Gastroesophageal sphincter (tissue), 4 donors: ENCODE measurements at regions not wholly inside any gene's neighbourhood (a gene's known extent, or its start where the extent isn't known, plus 50 kb on each side); places are given as distances from the start of the nearest gene placed in this dataset.

Experiments
- ATAC-seq: fragments of 150-250 bp; one replicate; pipeline ENCODE4 v1.9.1; 2016; ENCODE audit warnings: mild to moderate bottlenecking, moderate library complexity
- H3K27ac ChIP-seq, 4 donors: fragments of 200-600 bp; sonication (generic) in 3 of 4; 1 replicate in 3 of 4; 2 replicates in 1 of 4; pipeline ENCODE4 v1.5.1; 2016 to 2019
- H3K27me3 ChIP-seq: fragments of 200-600 bp; sonication (generic); one replicate; pipeline ENCODE4 v1.5.1; 2019
- H3K36me3 ChIP-seq, 2 donors: fragments of 200-600 bp; sonication (generic); one replicate each; pipeline ENCODE4 v1.5.1; 2019; ENCODE audit warnings: control low read depth in 1 of 2
- H3K4me1 ChIP-seq, 3 donors: fragments of 200-600 bp; sonication (generic); 1 replicate in 2 of 3; 2 replicates in 1 of 3; pipeline ENCODE4 v1.5.1; 2016 to 2019; ENCODE audit warnings: control low read depth in 2 of 3
- H3K4me3 ChIP-seq, 2 donors: fragments of 200-600 bp; sonication (generic); one replicate each; pipeline ENCODE4 v1.5.1; 2019; ENCODE audit warnings: mild to moderate bottlenecking in 1 of 2, moderate library complexity in 1 of 2
- H3K9me3 ChIP-seq, 3 donors: fragments of 200-600 bp; sonication (generic); one replicate each; pipeline ENCODE4 v1.5.1; 2017 to 2019; ENCODE audit warnings: control low read depth in 2 of 3
- EP300 ChIP-seq: sonication (generic); formaldehyde crosslinking; IDR thresholded peaks from one replicate; pipeline ENCODE4 v1.6.1; 2017; ENCODE audit warnings: antibody characterized with exemption, mild to moderate bottlenecking
- POLR2A ChIP-seq, 2 donors: fragments of 450-650 bp; IDR thresholded peaks; one replicate each; pipeline ENCODE4 v1.6.1; 2017; ENCODE audit warnings: antibody characterized with exemption in 2 of 2, mild to moderate bottlenecking in 2 of 2, moderate library complexity in 1 of 2
- POLR2AphosphoS5 ChIP-seq: sonication (generic); formaldehyde crosslinking; IDR thresholded peaks from one replicate; pipeline ENCODE4 v1.6.1; 2017; ENCODE audit warnings: antibody characterized with exemption
- WGBS, 2 donors: methylation state at CpG; one replicate each; pipeline ENCODE4 v1.1.5; 2018; ENCODE audit warnings: low coverage in 1 of 2; 5-methylcytosine and 5-hydroxymethylcytosine counted together
- TF ChIP-seq, protein P1 (sequence below), 4 experiments: fragments of 200-600 bp in 2 of 4; fragments of 450-650 bp in 2 of 4; sonication (generic) in 1 of 4; IDR thresholded peaks; one replicate each; pipeline ENCODE4 v1.5.1; 2017 to 2019; ENCODE audit warnings: antibody characterized with exemption in 4 of 4, mild to moderate bottlenecking in 2 of 4, moderate library complexity in 2 of 4

GRCh38 chr20:60107621-60108390 is 149.6 kb downstream of the CDH26 start:
- Histone ChIP-seq H3K27ac (no peak overlapping the region), H3K36me3 (no peaks in the 10 kb centered on the region), H3K4me3 (no peak overlapping the region), H3K27me3 (peaks cover 28% of the 10 kb centered on the region), H3K9me3 (no peaks in the 10 kb centered on the region), H3K4me1 (no peaks in the 10 kb centered on the region)
- TF ChIP-seq EP300 (no peak), POLR2AphosphoS5 (no peak), POLR2A (IDR thresholded peaks at IDR 0.05) (no peak)
- TF ChIP-seq, protein P1, sequence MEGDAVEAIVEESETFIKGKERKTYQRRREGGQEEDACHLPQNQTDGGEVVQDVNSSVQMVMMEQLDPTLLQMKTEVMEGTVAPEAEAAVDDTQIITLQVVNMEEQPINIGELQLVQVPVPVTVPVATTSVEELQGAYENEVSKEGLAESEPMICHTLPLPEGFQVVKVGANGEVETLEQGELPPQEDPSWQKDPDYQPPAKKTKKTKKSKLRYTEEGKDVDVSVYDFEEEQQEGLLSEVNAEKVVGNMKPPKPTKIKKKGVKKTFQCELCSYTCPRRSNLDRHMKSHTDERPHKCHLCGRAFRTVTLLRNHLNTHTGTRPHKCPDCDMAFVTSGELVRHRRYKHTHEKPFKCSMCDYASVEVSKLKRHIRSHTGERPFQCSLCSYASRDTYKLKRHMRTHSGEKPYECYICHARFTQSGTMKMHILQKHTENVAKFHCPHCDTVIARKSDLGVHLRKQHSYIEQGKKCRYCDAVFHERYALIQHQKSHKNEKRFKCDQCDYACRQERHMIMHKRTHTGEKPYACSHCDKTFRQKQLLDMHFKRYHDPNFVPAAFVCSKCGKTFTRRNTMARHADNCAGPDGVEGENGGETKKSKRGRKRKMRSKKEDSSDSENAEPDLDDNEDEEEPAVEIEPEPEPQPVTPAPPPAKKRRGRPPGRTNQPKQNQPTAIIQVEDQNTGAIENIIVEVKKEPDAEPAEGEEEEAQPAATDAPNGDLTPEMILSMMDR (IDR thresholded peaks at IDR 0.05): no peak
- ATAC-seq: no peak
- 84 to 100% methylated on average over 2 to 9 of the region's 10 CpGs for WGBS, 2 donors

GRCh38 chr20:60108397-60108796 is 150.2 kb downstream of the CDH26 start:
- 62 to 80% methylated on average over 5 of the region's 5 CpGs for WGBS, 2 donors
- no peaks in the 10 kb centered on the region for H3K4me1 ChIP-seq
- no peaks in the 10 kb centered on the region for H3K9me3 ChIP-seq
- H3K4me3 ChIP-seq: no peak overlapping the region
- H3K36me3 ChIP-seq: no peaks in the 10 kb centered on the region
- ATAC-seq: no peak
- peaks cover 32% of the 10 kb centered on the region for H3K27me3 ChIP-seq
- TF ChIP-seq POLR2A (IDR thresholded peaks at IDR 0.05): no peak
- no peak overlapping the region for H3K27ac ChIP-seq

GRCh38 chr20:60113024-60113724 is 155.0 kb downstream of the CDH26 start:
- Histone ChIP-seq H3K4me1 (no peaks in the 10 kb centered on the region), H3K27me3 (peaks cover 43% of the 10 kb centered on the region), H3K27ac (no peak overlapping the region), H3K4me3 (no peak overlapping the region), H3K9me3 (no peaks in the 10 kb centered on the region), H3K36me3 (no peaks in the 10 kb centered on the region)
- no peak for ATAC-seq
- TF ChIP-seq, protein P1 (IDR thresholded peaks at IDR 0.05): no peak
- no peak for TF ChIP-seq POLR2A (IDR thresholded peaks at IDR 0.05)
- TF ChIP-seq POLR2AphosphoS5: no peak
- no peak for TF ChIP-seq EP300
- WGBS, 2 donors: 80 to 92% methylated on average over 2 to 11 of the region's 11 CpGs

DNA sequence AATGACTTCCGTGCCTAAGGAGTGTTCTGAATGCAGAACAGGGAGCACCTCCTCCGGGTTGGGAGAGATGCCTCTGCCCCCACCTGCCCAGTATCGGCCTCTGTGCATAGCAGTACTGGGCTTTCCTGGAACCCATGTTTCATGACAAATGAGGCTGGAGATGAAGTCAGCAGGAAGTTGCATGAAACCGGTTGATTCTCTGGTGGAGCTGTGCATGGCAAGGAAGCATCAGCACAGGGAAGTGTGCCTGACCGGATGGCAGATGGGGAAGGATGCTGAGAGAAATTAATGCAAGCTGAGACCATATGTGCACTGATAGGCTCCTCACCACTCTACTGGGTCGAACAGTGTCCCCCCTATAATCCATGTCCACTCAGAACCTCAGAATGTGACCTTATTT is 155.5 kb downstream of the CDH26 start:
- Histone ChIP-seq H3K27ac (no peak overlapping the region), H3K4me1 (no peaks in the 10 kb centered on the region), H3K36me3 (no peaks in the 10 kb centered on the region), H3K4me3 (no peak overlapping the region), H3K9me3 (no peaks in the 10 kb centered on the region), H3K27me3 (peaks cover 48% of the 10 kb centered on the region)
- 82% methylated on average over 4 of the region's 6 CpGs; no CpG with 5 or more reads in 1 of the 2 donors for WGBS, 2 donors
- no peak for ATAC-seq
- TF ChIP-seq POLR2AphosphoS5 (no peak), POLR2A (IDR thresholded peaks at IDR 0.05) (no peak), EP300 (no peak)
- TF ChIP-seq, protein P1 (IDR thresholded peaks at IDR 0.05): no peak

GRCh38 chr20:60115451-60115850 is 157.2 kb downstream of the CDH26 start:
- no peaks in the 10 kb centered on the region for H3K4me1 ChIP-seq
- H3K9me3 ChIP-seq: no peaks in the 10 kb centered on the region
- WGBS, 2 donors: 39 to 51% methylated on average over 2 to 5 of the region's 6 CpGs
- TF ChIP-seq POLR2A (IDR thresholded peaks at IDR 0.05) (no peak), POLR2AphosphoS5 (no peak)
- peak; percentile 44 for ATAC-seq
- no peak overlapping the region for H3K27ac ChIP-seq
- peaks cover 39% of the 10 kb centered on the region for H3K27me3 ChIP-seq
- H3K36me3 ChIP-seq: no peaks in the 10 kb centered on the region
- no peak overlapping the region for H3K4me3 ChIP-seq
